HG03139 (cell line): ENCODE measurements at regions not wholly inside any gene's neighbourhood (a gene's known extent, or its start where the extent isn't known, plus 50 kb on each side); places are given as distances from the start of the nearest gene placed in this dataset.

Experiments used
- ATAC-seq: cut with Tn5 transposase; IDR thresholded peaks from one replicate; pipeline ENCODE4 v1.9.1; 2021; ENCODE audit not compliant: unreplicated experiment

DNA sequence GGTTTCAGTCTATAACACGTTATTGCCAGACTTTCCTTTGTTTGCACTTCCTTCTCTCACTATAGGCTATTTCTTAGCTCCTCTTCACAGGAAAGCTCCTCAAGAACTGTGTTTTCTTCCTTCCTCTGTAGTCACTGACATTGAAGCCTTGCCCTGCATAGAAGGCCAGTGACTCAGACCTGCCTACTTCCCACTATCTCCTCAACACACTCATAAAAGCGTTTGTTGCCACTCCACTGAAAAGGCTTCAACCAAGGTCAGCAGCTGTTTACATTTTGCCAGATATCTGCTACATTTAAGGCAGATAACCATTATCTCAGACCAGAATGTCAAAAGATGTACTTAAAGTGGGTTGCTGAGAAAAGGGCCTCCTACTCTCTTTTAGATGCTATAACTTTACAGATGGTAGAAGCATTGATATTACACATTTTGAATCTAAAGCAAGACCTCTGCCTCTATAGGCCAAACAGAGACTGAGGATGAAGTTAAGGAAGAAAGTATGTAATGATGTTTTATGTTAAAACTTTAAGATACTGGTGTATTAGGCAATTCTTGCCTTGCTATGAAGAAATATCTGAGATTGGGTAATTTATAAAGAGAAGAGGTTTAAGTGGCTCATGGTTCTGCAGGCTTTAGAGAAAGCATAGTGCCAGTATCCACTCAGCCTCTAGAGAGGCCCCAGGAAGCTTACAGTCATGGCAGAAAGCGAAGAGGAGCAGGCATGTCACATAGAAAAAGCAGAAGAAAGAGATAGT is 233.3 kb upstream of the FLRT2 start:
- ATAC-seq = no peak

DNA sequence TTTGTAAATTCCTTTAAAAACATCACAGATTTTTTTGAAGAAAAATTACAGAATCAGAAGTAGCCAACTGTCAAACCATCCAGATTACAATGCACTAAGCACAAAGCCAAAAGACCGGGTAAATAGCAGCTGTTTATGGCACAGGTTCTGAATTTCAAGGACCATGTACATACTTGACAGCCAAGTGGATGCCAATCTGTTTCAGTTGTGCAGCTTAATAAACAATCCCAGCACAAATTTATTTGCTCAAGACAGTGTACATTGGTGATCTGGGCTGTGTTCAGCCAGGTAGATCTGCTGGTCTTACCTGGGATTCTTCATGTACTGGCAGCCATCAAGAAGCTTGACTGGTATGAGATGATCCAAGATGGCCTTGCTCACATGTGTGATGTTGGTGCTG is 229.8 kb upstream of the FLRT2 start:
- ATAC-seq = no peak

DNA sequence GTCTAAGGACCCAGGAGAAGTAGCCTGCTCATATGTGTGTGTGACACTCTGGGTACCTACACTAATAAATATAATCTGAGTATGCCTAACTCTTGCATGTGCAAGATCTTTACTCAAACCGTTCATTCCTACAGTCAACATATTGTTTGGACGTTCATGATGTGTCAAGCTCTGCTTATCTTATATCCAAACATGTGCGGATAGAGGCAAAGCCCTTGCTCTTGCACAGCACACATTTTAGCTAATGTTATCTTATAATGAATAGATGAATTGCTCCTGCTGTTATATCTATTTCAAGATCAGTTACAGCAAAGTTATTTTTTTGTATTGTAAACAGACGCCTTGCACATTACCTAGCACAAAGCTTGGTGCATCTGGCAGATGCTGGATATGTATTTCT is 228.4 kb upstream of the FLRT2 start:
- no peak for ATAC-seq

DNA sequence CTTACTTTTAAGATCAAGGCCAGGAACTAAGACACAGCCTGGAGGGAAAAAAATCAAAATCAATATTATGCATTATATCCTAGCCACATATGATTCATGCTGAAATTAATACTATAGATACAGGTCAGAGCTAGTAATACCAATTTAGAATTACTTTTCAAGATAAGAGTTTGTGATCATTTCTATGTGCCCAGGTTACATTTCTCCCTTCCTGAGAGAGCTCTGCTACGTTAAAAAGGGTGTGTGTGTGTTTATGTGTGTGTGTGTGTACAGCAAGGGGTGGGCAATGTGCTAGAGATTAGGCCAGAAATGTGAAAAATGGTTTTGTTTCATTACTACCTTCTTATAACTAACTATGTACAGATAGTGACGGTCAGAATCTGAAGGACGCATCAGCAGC is 223.9 kb upstream of the FLRT2 start:
- ATAC-seq = no peak

DNA sequence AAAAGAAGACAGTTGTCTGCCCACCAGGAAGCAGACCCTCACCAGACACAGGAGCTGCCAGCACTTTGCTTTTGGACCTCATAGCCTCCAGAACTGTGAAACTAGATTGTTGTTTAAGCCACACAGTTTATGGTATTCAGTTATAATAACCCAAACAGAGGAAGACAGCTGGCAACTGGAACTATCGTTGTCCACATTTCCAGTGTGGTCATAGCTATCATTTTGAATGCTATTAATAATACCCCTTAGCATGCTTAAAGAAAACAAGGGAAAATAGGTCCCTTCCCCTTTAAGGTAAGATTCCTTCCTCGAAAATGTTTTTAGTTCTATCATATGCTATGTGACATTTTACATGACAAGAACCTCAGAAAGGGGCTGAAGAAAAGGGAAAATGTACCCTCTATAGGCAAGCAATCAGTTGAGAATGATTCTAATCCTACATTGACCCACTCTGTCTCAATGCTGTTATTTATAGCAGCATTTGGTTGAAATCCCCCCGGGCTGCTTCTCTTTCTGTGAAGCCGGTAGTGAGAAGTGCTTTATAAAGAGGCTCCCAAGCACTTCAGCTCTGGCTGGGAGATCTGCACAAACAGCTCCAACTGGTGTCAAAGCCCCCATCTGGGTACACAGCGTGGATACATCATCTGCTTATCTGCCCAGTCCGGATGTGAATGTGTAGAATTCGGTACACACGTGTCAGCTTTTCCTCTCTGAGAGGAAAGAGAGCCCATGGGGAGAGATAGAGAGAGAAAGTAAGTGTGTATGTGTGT is 221.2 kb upstream of the FLRT2 start:
- no peak for ATAC-seq

DNA sequence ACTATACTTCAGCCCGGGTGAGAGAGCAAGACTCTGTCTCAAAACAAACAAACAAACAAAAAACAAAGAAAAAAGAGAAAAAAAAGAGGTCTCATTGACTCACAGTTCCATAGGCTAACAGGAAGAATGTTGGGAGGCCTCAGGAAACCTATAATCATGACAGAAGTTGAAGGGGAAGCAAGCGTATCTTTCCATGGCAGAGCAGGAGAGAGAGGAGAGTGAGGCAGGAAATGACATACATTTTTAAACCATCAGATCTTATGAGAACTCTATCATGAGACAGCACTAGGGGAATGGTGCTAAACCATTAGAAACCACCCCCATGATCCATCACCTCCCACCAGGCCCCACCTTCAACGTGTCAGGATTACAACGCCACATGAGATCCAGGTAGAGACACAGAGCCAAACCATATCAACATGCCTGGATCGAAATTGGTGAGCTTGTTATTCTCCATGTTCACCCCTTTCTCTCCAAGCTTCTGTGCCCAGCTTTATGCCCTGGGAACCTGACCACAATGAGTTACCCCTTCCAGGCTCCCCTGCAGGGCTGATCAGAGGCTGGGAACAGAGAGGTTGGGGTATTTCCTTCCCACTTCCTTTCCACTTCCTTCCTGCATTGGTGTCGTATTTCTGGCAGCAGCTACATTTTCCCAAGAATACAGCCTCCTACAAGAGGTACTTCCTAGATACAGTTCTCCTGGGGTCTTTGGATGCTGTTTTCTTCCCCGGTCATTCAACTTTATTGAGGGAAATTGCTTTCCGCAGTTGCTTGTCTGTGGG is 219.3 kb upstream of the FLRT2 start:
- no peak for ATAC-seq

DNA sequence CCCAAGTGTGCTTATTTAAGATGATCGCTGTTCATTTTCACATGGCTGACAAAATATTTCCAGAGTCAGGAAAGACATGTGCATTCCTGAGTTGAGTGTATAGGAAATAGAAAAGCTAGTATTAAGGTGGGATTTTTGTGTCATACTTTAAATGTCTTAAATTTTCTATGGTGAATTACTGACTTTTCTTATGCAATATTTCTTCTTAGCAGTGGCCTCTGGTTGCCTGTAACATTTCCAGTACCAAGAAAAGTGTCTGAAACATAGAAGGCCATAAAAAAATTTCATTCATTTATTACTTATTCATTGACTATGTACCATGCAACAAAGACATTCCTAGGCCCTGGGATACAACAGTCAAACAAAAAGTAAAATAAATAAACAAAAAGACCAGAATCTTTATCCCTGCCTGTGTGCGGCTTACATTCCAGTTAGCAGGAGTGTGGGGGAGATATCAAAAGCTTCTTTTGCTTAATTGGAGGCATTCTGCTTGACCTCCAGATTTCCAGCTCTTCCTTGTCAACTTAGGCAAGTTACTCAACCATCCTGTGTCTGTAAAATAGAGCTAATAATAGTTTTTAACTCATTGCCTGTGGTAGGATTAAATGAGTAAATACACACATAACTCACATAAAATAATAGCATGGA is 216.3 kb upstream of the FLRT2 start:
- ATAC-seq = no peak

DNA sequence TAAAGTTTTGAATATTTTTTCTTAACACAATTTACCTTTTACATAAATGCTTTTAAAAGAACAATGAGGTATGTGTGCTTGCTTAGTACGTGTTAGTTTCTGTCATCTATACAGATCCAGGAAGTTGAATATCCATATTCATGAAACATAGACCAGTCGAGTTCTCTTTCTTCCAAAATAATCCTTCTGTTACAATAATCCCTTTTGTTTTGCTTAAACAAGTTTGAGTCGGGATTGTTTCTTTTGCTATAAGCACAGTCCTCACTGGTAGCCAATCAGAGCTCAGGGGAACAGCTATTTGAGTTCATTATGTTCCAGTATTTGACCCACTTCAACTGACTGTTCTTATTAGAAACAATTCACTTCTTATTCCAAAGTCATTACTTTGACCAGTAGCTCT is 214.7 kb upstream of the FLRT2 start:
- ATAC-seq = no peak

DNA sequence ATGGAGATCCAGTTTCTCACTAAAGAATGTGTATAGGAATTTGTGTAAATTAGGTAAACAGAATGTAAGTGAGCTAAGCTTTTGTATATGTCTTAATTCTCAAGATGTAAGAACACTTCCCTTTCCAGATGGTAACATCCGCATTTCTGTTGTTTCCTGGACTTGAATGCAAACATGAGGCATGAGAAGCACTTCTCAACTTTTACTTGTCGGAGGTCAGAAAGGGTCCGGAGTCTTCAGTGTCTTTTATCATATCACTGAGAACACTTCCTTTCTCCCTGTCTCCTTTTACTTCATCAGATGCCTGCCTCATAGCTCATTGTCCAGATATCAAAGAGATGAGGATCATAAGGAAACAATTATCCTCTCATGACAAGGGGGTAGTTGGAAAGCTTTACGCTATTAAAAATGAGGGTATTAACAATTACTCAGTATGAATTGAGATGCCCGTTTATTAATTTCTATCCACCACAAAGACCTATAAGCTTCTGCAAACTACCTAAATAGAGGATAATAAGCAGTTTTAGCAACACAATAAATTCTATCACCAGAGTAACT is 214.1 kb upstream of the FLRT2 start:
- no peak for ATAC-seq

DNA sequence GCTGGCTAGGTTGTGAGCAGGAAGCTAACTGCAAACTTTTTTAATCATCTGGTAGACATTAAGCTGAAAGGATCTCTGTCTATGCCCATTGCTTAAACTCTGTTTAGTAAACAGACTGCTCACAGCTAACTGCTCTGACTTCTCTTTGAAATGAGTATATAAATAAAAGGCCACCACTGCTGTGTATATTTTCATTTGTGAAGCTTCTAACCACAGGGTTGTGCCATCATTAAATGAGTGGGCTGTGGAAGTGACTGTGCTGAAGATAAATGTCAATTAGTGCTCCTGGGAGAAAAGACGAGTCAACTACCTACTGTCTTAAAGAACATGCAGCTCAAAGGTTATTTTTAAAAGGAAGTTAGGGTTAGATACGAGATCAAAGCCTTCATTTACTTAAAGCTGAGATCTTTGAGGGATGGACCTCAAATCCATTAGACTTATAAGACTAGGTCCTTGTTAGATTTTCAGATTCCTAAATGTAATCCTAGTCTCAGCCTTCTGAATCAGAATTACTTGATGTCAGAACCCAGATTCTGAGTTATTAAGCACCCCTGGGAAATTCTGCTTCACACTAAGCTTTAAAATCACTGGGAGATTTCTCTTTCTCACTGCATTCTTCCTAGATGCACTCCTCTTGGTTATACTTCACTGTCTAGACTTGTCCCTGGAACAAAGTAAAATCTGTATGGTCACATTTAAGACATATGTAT is 213.1 kb upstream of the FLRT2 start:
- ATAC-seq = no peak

DNA sequence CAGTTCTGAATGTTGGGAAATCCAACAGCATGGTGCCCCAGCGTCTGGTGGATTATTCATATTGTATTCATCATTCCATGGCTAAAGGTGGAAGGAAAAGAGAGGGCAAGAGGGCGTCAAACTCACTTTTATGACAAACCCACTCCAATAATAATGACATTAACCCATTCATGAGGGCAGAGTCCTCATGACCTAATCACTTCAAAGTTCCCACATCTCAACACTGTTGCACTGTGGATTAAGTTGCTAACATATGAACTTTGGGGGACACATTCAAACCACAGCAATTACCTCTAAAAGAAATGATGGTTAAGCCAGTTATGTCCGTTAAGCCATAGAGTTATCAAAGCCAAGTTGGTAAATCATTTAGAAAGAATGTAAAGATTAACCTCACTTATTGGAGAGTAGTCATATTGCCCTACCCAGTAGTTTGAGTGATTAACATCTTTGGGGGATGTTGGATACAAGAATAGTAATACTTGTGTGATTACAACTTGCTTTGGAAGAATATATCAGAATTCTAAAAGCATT is 212.4 kb upstream of the FLRT2 start:
- no peak for ATAC-seq

DNA sequence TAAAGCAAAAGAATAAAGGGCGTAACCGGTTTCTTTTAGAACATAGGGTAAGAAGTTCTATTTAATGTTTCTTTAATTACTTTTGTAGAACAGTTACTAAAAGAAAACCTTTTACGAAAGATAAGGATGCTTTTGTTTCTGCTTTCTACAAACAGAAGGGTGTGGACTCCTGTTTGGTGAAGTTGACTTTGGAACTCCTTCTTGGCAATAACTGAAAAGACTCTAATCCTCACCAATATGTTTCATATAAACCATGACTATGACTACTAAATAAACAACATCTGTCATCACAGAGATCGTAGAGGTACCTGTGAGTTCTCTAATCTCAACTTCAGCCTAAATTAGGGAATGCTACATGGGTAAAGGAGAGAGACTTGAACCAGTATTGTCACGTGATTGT is 210.8 kb upstream of the FLRT2 start:
- no peak for ATAC-seq

DNA sequence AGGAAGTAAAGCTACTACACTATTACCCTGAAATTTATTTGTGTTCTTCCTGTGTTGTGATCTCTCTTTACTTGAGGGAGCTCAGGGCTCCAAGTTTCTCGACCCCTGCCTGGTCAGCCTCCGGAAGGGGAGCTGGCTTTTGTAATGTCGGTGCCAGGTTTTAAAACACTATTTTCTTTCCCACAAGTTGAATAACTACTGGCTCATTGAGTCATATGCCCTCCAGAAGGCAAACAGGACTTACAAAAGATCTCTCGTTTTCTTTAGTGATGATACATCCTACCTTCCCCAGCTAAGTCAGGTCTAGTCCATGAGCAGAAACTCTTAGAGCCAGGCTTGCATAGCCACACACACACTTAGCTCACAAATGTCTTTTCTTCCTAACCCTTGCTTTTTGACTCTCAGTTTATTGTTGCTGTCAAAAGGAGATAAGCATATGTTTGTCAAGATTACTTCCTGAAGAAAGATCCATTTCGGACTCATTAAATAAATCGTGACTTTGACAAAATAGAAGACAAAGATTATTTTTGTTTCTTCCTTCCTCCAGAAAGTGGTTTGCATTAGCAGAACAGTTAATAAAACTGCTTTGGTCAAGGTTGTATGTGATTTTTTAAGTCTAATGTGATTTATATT is 209.8 kb upstream of the FLRT2 start:
- ATAC-seq = no peak

DNA sequence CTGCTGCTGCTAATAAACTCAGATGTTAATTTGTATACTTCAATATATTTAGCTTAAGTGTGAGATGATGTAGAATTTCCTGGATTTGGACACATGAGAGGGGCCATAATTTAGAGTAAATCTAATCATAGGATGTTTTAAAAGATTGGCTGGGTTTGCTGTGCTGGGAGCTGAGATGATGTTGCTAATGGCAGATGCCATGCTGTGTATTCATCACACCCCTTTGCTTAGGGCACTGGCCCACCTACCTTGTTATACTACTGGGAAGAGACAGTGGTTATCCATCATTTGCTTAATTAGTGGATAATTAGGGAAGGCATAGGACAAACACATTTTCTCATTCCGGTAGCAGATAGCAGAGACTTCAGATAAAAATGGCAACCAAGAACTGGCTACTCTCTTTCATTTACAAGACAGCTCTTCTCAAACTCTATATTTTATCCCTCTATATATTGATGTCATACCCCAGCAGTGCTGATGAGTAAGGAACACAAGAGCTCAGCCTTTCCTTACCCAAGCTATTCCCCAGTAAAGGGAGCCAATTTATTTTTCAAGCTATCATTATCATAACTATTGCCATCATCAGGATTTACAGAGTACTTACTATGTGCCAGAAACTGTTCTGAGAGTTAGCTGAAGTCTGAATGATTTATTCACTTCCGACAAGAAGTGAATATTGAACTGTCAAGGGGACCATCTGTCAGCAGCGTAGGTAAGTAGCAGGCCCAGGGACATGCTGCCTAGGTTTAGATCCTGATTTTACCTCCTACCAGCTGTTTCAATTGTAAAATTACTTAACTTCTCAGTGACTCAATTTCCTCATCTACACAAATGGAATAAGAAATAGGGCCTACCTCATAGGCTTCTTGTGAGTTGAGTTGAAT is 204.6 kb upstream of the FLRT2 start:
- no peak for ATAC-seq

DNA sequence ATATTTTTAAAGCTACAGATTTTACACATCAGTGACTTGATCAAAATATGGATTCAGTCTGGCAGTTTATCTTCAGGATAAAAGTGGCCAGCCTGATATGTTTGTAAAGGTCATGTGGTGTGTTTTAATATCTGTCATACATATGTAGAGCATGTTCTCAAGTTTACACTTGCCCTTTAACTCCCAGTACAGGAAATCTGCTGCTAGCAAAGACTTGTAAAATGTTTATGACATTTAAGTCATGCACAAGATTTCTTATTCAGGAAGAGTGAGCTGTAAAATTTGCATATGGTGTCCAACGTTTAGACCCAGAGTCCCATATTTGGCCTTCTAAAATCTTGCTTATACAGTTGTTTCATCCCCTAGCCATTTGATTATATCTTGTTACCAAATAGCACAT is 197.5 kb upstream of the FLRT2 start:
- ATAC-seq = no peak

DNA sequence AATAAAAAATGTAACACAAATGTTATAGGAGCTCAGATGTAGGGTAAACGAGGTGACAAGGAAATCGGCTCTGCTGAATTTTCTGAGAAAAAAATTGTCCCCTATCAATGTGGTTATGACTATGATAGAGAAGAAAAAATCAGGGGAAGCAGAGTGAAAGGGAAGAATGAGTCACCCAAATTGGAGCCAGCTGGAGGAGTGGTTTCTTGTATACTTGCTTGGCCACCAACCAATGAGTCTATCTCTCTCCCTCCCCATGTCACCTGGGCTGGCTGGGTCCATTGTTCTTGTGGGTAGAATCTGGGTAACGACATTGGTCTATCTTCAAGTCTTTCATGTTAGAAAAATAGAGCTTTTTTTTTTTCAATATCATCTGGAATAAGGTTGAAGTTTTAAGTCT is 196.6 kb upstream of the FLRT2 start:
- no peak for ATAC-seq

DNA sequence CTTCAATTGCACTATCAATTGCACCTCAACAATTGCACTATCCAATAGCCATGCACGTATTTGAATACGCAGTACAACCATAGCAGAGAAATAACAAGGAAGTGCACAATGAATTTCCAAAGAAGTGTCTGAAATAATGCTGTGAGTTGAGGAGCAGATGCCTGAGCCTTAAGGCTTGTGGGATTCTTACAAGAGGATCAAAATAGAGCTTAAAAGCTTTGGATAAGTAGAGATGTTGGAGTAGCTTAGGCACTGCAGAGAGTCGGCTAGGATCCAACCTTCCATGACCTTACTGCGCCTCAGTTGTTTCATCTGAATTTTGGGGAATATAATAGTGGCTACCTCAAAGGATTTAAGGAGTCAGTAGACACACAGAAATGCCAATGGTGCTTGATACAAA is 196.1 kb upstream of the FLRT2 start:
- ATAC-seq = no peak

DNA sequence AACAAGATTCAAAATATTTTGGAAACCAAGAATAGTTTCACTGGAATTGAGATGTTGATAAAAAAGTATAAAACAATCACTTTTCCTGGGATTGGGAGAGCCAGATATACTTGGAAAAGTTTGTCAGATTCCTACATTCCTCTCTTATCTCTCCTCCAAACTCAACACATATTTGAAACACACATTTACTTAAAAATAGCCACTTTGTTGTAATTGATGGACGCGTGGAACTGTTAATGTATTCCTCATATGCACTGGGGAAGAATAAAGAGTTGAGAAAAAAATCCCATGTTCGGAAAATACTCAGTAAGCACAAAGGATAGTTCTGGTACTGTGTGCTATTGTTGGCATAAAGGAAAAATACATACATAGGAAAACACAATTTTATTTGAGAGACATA is 195.6 kb upstream of the FLRT2 start:
- ATAC-seq = no peak

DNA sequence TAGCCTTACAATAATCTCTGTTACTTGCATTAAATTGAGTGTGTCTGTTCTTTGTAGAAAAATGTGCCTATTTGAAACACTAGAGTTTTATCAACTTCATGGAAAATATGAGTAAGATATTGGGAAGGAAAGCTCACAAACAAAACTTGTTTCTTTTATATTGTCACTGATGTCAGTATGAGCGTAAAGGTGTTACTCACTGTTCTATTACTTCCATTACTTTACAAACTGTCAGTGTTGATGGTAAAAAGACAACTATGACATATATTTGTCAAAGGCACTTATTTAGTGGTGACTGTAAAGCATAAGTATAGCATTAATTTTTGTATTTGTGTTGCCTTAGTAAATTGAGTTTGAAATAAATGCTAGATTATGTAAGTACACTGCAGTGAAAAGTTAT is 193.7 kb upstream of the FLRT2 start:
- ATAC-seq = no peak
